Uterus (tissue), 3 donors: ENCODE measurements at regions not wholly inside any gene's neighbourhood (a gene's known extent, or its start where the extent isn't known, plus 50 kb on each side); places are given as distances from the start of the nearest gene placed in this dataset.

ENCODE experiments used
- DNase-seq, 2 donors: peaks; one replicate each; pipeline ENCODE4 v3.0.0-alpha.2; 2019 to 2020
- H3K27ac ChIP-seq, 2 donors: fragments of 200-600 bp; sonication (generic); 1 replicate in 1 of 2; 2 replicates in 1 of 2; pipeline ENCODE4 v1.5.1; 2016 to 2018
- H3K27me3 ChIP-seq, 2 donors: fragments of 200-600 bp; sonication (generic); one replicate each; pipeline ENCODE4 v1.5.1; 2018 to 2019; ENCODE audit warnings: control low read depth in 1 of 2
- H3K36me3 ChIP-seq, 2 donors: fragments of 200-600 bp; sonication (generic); one replicate each; pipeline ENCODE4 v1.5.1; 2019; ENCODE audit warnings: control low read depth in 1 of 2
- H3K4me1 ChIP-seq, 2 donors: fragments of 200-600 bp; sonication (generic); one replicate each; pipeline ENCODE4 v1.5.1; 2018 to 2019; ENCODE audit warnings: control low read depth in 1 of 2
- H3K4me3 ChIP-seq, 2 donors: fragments of 200-600 bp; sonication (generic); 1 replicate in 1 of 2; 2 replicates in 1 of 2; pipeline ENCODE4 v1.5.1; 2018 to 2019; ENCODE audit warnings: mild to moderate bottlenecking in 1 of 2
- H3K9me3 ChIP-seq, 2 donors: fragments of 200-600 bp; sonication (generic); one replicate each; pipeline ENCODE4 v1.5.1; 2019; ENCODE audit warnings: control low read depth in 1 of 2
- CTCF ChIP-seq, 4 experiments: fragments of 200-600 bp in 2 of 4; fragments of 450-650 bp in 2 of 4; sonication (generic) in 2 of 4; IDR thresholded peaks; one replicate each; pipeline ENCODE4 v1.5.1; 2016 to 2019; ENCODE audit warnings: antibody characterized with exemption in 4 of 4, mild to moderate bottlenecking in 2 of 4, moderate library complexity in 1 of 4
- POLR2A ChIP-seq, 2 donors: fragments of 450-650 bp; IDR thresholded peaks; one replicate each; pipeline ENCODE4 v1.6.1; 2016; ENCODE audit warnings: antibody characterized with exemption in 2 of 2, mild to moderate bottlenecking in 1 of 2, moderate library complexity in 1 of 2
- intact Hi-C: fragments of 100-400 bp; cut with DNase I; formaldehyde crosslinking; loops from one replicate; pipeline ENCODE4 v1.15.1; 2023; ENCODE audit warnings: low total_unique reads
- donor health status: DM: yes; HTN: yes; CAD: no.

GRCh38 chr18:6644836-6645627, 84.5 kb upstream of the ARHGAP28 start:
- Histone ChIP-seq H3K27ac (no peak overlapping the region), H3K4me1 (no peaks in the 10 kb centered on the region), H3K9me3 (no peaks in the 10 kb centered on the region), H3K36me3 (no peaks in the 10 kb centered on the region), H3K4me3 (no peak overlapping the region), H3K27me3 (no peaks in the 10 kb centered on the region)
- DNase-seq: no peak
- intact Hi-C loops: no loop called here
- no peak for TF ChIP-seq CTCF (IDR thresholded peaks at IDR 0.05)
- TF ChIP-seq POLR2A (IDR thresholded peaks at IDR 0.05): no peak

- intact Hi-C loops: no loop called here
- H3K27me3 ChIP-seq: no peaks in the 10 kb centered on the region
- H3K27ac ChIP-seq: no peak overlapping the region
- no peaks in the 10 kb centered on the region for H3K36me3 ChIP-seq
- no peaks in the 10 kb centered on the region for H3K9me3 ChIP-seq
- TF ChIP-seq CTCF (IDR thresholded peaks at IDR 0.05) (no peak), POLR2A (IDR thresholded peaks at IDR 0.05) (no peak)
- no peaks in the 10 kb centered on the region for H3K4me1 ChIP-seq
- no peak for DNase-seq
- no peak overlapping the region for H3K4me3 ChIP-seq
Observed at GRCh38 chr18:6646801-6647200, 82.7 kb upstream of the ARHGAP28 start.

DNA sequence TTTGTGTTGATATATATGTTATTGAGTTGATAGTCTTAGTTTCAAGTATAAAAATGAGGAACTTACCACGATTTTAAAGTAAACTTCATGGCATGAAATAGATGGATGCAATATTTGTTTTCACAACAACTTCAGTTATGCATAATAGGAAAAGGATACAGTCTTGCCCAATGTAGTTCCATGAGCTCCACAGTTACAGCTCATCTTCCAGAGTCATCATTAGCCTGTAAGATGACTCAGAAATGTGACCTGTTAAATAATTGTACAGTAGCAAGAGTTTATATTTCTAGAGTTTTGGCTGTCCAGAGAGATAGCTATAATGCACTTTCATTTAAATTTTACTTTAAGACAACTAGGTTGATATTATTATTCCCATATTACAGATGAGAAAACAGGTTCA, 80.9 kb upstream of the ARHGAP28 start:
- Histone ChIP-seq H3K4me1 (no peaks in the 10 kb centered on the region), H3K27me3 (no peaks in the 10 kb centered on the region), H3K4me3 (no peak overlapping the region), H3K9me3 (no peaks in the 10 kb centered on the region), H3K36me3 (no peaks in the 10 kb centered on the region), H3K27ac (no peak overlapping the region)
- TF ChIP-seq CTCF (IDR thresholded peaks at IDR 0.05): no peak
- no peak for TF ChIP-seq POLR2A (IDR thresholded peaks at IDR 0.05)
- no peak for DNase-seq
- intact Hi-C loops: no loop called here

- TF ChIP-seq CTCF (IDR thresholded peaks at IDR 0.05) (no peak), POLR2A (IDR thresholded peaks at IDR 0.05) (no peak)
- Histone ChIP-seq H3K36me3 (no peaks in the 10 kb centered on the region), H3K9me3 (no peaks in the 10 kb centered on the region), H3K4me3 (no peak overlapping the region), H3K27ac (no peak overlapping the region), H3K27me3 (no peaks in the 10 kb centered on the region), H3K4me1 (no peaks in the 10 kb centered on the region)
- DNase-seq: no peak
- intact Hi-C loops: no loop called here
Observed at GRCh38 chr18:6649421-6650126, 79.9 kb upstream of the ARHGAP28 start.

DNA sequence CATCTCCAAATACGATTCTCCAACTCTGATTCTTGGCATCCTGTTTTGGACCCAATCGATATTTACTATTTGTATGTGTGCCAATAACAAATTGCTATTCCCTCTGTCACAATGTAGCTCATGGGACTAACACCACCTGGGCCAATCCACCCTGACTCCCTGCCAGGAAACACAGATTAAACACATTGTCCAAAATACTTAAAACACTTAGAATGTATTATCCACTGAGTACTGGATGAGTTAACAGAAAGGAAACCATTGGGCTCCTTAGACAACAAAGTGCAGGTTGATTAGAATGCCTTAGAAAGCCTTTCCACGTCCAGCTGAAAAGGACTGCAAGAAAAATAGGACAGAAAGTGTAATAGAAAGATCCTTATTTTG, 79.4 kb upstream of the ARHGAP28 start:
- TF ChIP-seq POLR2A (IDR thresholded peaks at IDR 0.05) (no peak), CTCF (IDR thresholded peaks at IDR 0.05) (no peak)
- Histone ChIP-seq H3K36me3 (no peaks in the 10 kb centered on the region), H3K9me3 (no peaks in the 10 kb centered on the region), H3K4me1 (no peaks in the 10 kb centered on the region), H3K27me3 (no peaks in the 10 kb centered on the region), H3K27ac (no peak overlapping the region), H3K4me3 (no peak overlapping the region)
- intact Hi-C loops: no loop called here
- no peak for DNase-seq
